ENCODE measurements at regions not wholly inside any gene's neighbourhood (a gene's known extent, or its start where the extent isn't known, plus 50 kb on each side); places are given as distances from the start of the nearest gene placed in this dataset.

GRCh38 chr1:89454845-89455521 is 69.6 kb upstream of the LRRC8B start:
- CTCF ChIA-PET (ENCODE audit: low intra/inter-chr PET ratio, low total read pairs), result interaction anchor here (0.9 to 1.7 kb wide), 4 partner anchors 369 to 482 kb away, joined by 5 to 9 read pairs (median 6); no protein-coding TSS in a partner anchor
- H4K20me1 ChIP-seq (ENCODE audit: insufficient read depth, low read length), result no peaks in the 10 kb centered on the region
- no peaks in the 10 kb centered on the region for H3K36me3 ChIP-seq (replicated peaks in 1 of 2; ENCODE audit: control insufficient read depth in 1 of 2, insufficient read depth in 2 of 2, low read length in 2 of 2)
- H3K4me2 ChIP-seq (ENCODE audit: low read depth, low read length), result no peak overlapping the region
- H3K4me1 ChIP-seq (ENCODE audit: insufficient read depth, low read length), result no peaks in the 10 kb centered on the region
- no peak overlapping the region for H3K9ac ChIP-seq (ENCODE audit: insufficient read depth, low read depth, low read length)
- WGBS (ENCODE audit: low lambda C conversion rate), result 6% methylated on average over 7 of the region's 7 CpGs
- POLR2A ChIA-PET, result no interaction called here
- no peak overlapping the region for H2AFZ ChIP-seq (ENCODE audit: low read length)
- H3K27ac ChIP-seq (ENCODE audit: extremely low read length, insufficient read depth, low read length), result no peak overlapping the region
- intact Hi-C loops (cut with micrococcal nuclease; ENCODE audit: unreplicated experiment), result loop anchor here (1.0 to 5.0 kb wide), 2 partner anchors 73 to 457 kb away; no protein-coding TSS in a partner anchor
- no peak for FAIRE-seq
- H3K79me2 ChIP-seq (ENCODE audit: insufficient read depth, low read length), result no peaks in the 10 kb centered on the region
- TF ChIP-seq EED (CRISPR knock-in tag; IDR thresholded peaks at IDR 0.05) (no peak), STAG1 (CRISPR knock-in tag; IDR thresholded peaks at IDR 0.05) (peak; percentile 74), SMC3 (IDR thresholded peaks at IDR 0.05; ENCODE audit: low read length) (peak; percentile 57; the same call in 1 of the 2 replicates), ZSCAN31 (CRISPR knock-in tag; IDR thresholded peaks at IDR 0.05; ENCODE audit: low read depth) (no peak), CTCF (CRISPR knock-in tag; IDR thresholded peaks at IDR 0.05) (peak; percentile 68)
- TF ChIP-seq, protein P1, sequence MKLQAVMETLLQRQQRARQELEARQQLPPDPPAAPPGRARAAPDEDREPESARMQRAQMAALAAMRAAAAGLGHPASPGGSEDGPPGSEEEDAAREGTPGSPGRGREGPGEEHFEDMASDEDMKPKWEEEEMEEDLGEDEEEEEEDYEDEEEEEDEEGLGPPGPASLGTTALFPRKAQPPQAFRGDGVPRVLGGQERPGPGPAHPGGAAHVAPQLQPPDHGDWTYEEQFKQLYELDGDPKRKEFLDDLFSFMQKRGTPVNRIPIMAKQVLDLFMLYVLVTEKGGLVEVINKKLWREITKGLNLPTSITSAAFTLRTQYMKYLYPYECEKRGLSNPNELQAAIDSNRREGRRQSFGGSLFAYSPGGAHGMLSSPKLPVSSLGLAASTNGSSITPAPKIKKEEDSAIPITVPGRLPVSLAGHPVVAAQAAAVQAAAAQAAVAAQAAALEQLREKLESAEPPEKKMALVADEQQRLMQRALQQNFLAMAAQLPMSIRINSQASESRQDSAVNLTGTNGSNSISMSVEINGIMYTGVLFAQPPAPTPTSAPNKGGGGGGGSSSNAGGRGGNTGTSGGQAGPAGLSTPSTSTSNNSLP (IDR thresholded peaks at IDR 0.05; ENCODE audit: low read depth, low read length), result peak; percentile 72
- in situ Hi-C loops (cut with HindIII; ENCODE audit: extremely low pct_ligation_motif_present, low pct_unique_long_range_greater_than_20kb), result loop anchor here (25.0 kb wide), 1 partner anchor 443 kb away; the partner anchor contains the start of gene GBP3
- no TSS peak for BruUV-seq (replicated peaks)
- DNase-seq (ENCODE audit: low spot score), result peak; percentile 23
- H3K4me3 ChIP-seq (replicated peaks in 1 of 3; ENCODE audit: insufficient read depth in 1 of 3, low read depth in 2 of 3, low read length in 3 of 3), result no peak overlapping the region
- peak; percentile 87 for ATAC-seq
- H3K9me3 ChIP-seq (ENCODE audit: low read length), result no peaks in the 10 kb centered on the region
- no peaks in the 10 kb centered on the region for H3K27me3 ChIP-seq (ENCODE audit: control insufficient read depth in 1 of 2, insufficient read depth in 2 of 2, low read length in 2 of 2)

All from HepG2 (cell line).